Activated naive CD4-positive, alpha-beta T cell treated with anti-CD3 and anti-CD28 coated beads for 36 hours (primary cell): ENCODE measurements at regions not wholly inside any gene's neighbourhood (a gene's known extent, or its start where the extent isn't known, plus 50 kb on each side); places are given as distances from the start of the nearest gene placed in this dataset.
A peak's percentile ranks its signal among the peaks of the same experiment; 100 is the strongest.
"Not testable (repeated sequence)": the region's sequence is repeated elsewhere in the genome, so short reads cannot be mapped to it uniquely, and the experiment has no call there.

ENCODE experiments used
- CTCF ChIA-PET: fragments of 350-600 bp; sonication (Branson Sonifier 250); formaldehyde crosslinking; loops from one replicate; lab custom pipeline; 2021; ENCODE audit warnings: antibody characterized with exemption; lab: Charles Lee
- DNase-seq: peaks from one replicate; pipeline ENCODE4 v3.0.0-alpha.2; 2020
- H3K27ac Mint-ChIP-seq: one replicate; pipeline ENCODE4 v1.8.0; 2021; ENCODE audit warnings: mild to moderate bottlenecking, mixed read lengths
- H3K27me3 Mint-ChIP-seq: one replicate; pipeline ENCODE4 v1.8.0; 2021; ENCODE audit warnings: low read depth, mixed read lengths
- H3K36me3 Mint-ChIP-seq: one replicate; pipeline ENCODE4 v1.8.0; 2021; ENCODE audit warnings: low read depth, mixed read lengths
- H3K4me1 Mint-ChIP-seq: one replicate; pipeline ENCODE4 v1.8.0; 2021; ENCODE audit warnings: low read depth, mixed read lengths
- H3K4me3 Mint-ChIP-seq: one replicate; pipeline ENCODE4 v1.8.0; 2021; ENCODE audit warnings: mild to moderate bottlenecking, moderate library complexity, mixed read lengths
- H3K9me3 Mint-ChIP-seq: one replicate; pipeline ENCODE4 v1.8.0; 2021; ENCODE audit warnings: mixed read lengths
- intact Hi-C: fragments of 100-400 bp; cut with micrococcal nuclease; formaldehyde crosslinking; loops from one replicate; pipeline ENCODE4 v1.15.1; 2023

DNA sequence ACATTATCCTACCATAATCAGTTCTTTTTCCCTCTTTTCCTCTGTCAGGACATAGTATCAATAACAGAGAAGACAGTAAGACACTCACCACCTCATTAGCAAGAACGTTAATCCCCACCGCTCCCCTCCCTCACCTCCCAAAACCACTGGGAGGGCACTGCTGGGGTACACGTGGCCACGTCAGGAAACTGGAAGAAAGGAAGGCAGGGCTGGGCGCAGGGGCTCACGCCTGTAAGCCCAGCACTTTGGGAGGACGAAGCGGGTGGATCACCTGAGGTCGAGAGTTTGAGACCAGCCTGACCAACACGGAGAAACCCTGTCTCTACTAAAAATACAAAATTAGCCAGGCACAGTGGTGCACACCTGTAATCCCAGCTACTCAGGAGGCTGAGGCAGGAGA, 142.3 kb downstream of the OR4M2 start:
- H3K27ac Mint-ChIP-seq, H3K9me3 Mint-ChIP-seq, H3K4me3 Mint-ChIP-seq, H3K27me3 Mint-ChIP-seq, intact Hi-C loops, DNase-seq, H3K36me3 Mint-ChIP-seq: not testable (repeated sequence)
- peaks cover 22% of the 10 kb centered on the region for H3K4me1 Mint-ChIP-seq
- CTCF ChIA-PET, result interaction anchor here (1.4 to 5.5 kb wide), 4 partner anchors 16 to 1867 kb away, joined by 3 to 97 read pairs (median 7); no protein-coding TSS in a partner anchor

DNA sequence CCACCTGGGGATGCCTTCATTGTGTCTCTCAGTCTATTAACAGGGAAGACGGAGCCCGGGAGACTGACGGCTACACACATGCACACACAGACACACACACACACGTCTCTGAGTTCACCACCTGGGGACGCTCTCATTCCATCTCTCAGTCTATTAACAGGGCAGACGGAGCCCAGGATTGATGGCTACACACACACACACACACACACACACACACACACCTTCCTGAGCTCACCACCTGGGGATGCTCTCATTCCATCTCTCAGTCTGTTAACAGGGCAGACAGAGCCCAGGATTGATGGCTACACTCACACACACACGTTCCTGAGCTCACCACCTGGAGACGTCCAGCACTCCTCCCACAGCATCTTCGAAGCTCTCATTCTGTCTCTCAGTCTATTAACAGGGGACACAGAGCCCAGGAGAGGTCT, 143.9 kb downstream of the OR4M2 start:
- peak; percentile 49 for DNase-seq
- Mint-ChIP-seq H3K9me3 (no peaks in the 10 kb centered on the region), H3K36me3 (no peaks in the 10 kb centered on the region), H3K4me1 (peaks cover 22% of the 10 kb centered on the region), H3K4me3 (no peak overlapping the region), H3K27ac (no peak overlapping the region), H3K27me3 (peaks cover 3% of the 10 kb centered on the region)
- intact Hi-C loops, result no loop called here
- CTCF ChIA-PET, result interaction anchor here (0.7 to 5.5 kb wide), 10 partner anchors 10 to 1868 kb away, joined by 3 to 97 read pairs (median 4); no protein-coding TSS in a partner anchor

DNA sequence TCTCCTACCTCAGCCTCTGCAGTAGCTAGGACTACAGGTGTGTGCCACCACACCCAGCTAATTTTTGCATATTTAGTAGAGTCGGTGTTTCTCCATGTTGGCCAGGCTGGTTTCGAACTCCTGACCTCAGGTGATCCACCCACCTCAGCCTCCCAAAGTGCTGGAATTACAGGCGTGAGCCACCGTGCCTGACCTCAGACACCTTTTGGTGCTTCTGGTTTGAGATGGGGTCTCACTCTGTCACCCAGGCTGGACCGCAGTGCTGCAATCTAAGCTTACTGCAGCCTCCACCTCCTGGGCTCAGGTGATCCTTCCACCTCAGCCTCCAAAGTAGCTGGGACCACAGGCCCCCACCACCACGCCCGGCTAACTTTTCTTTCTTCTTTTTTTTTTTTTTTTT, 144.6 kb downstream of the OR4M2 start:
- H3K36me3 Mint-ChIP-seq, H3K4me3 Mint-ChIP-seq, H3K9me3 Mint-ChIP-seq, H3K27me3 Mint-ChIP-seq, H3K27ac Mint-ChIP-seq, DNase-seq, intact Hi-C loops: not testable (repeated sequence)
- H3K4me1 Mint-ChIP-seq, result peaks cover 22% of the 10 kb centered on the region
- CTCF ChIA-PET, result interaction anchor here (0.7 to 5.5 kb wide), 8 partner anchors 9 to 1869 kb away, joined by 3 to 97 read pairs (median 6); no protein-coding TSS in a partner anchor

DNA sequence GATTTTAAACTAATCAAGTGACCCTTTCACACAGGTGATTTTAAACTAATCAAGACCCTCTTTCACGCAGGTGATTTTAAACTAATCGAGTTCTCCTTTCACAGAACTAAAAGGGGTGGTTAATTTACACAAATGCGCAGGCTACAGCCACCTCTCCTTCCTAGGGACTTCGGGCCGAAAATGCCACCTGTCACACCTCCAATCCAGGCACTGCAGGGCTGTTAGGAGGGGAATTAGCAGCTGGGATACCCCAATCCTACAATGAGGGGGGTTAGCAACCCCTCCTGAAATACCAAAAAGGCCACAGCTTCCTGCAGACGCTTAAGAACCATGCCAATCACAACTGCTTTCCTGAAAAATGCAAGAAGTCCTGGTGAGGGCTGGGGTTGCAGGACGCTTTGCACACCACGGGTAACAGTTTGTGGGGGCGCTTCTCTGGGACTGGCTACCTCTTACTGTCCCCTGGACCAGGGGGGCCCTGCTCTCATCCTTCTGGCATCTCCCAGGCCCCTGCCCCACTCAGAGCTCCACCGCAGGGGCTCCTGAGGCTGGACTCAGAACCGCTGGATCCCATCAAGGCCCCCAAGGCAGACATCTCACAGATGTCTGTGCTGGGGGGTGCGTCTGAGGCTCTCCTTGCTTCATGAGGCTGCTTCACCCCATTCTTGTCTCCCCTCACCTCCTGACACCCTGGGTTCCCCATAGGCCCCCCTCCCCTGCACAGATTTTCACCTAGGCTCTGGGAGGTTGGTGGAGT, 145.9 kb downstream of the OR4M2 start:
- H3K27ac Mint-ChIP-seq, result no peak overlapping the region
- peaks cover 3% of the 10 kb centered on the region for H3K27me3 Mint-ChIP-seq
- DNase-seq, result no peak
- H3K36me3 Mint-ChIP-seq, result no peaks in the 10 kb centered on the region
- intact Hi-C loops, result no loop called here
- no peak overlapping the region for H3K4me3 Mint-ChIP-seq
- H3K4me1 Mint-ChIP-seq, result peaks cover 18% of the 10 kb centered on the region
- H3K9me3 Mint-ChIP-seq, result no peaks in the 10 kb centered on the region
- CTCF ChIA-PET, result interaction anchor here (5.5 kb wide), 1 partner anchor 1870 kb away, joined by 97 read pairs; no protein-coding TSS in a partner anchor

DNA sequence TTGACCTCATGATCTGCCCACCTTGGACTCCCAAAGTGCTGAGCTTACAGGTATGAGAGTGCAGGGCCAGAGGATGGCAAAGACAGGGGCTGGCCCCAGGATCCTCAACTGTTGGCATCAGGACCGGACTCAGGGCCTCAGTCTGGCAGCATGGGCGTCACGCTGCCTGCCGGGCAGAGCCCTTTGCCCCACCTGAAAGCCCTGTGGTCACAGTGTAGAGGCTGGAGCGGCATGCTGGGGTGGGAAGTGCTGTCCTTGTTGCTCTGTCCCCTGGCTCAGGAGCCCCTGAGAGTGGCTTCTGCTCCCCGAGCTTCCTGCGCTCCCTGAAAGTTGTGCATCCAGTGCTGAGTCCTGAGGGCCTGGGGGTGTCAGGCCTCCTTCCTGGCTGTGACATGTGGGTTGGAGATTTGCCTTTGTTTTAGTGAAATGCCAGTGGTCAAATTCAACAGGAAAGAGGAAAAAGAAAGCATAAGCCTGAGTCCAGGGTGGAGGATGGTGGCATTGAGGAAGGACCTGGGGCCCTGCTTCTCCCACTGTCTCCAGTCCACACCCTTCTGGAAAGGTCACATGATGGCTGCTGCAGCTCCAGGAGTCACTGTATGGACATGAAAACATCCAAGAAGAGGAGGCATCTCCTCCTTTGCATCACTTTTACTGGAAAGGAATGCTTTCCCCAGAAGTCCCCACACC, 147.2 kb downstream of the OR4M2 start:
- CTCF ChIA-PET, result interaction anchor here (0.6 to 1.6 kb wide), 2 partner anchors 1870 to 1875 kb away, joined by 3 to 5 read pairs; no protein-coding TSS in a partner anchor
- no peak overlapping the region for H3K4me3 Mint-ChIP-seq
- H3K27me3 Mint-ChIP-seq, result peaks cover 3% of the 10 kb centered on the region
- no peaks in the 10 kb centered on the region for H3K36me3 Mint-ChIP-seq
- intact Hi-C loops, result no loop called here
- no peak overlapping the region for H3K27ac Mint-ChIP-seq
- peaks cover 9% of the 10 kb centered on the region for H3K4me1 Mint-ChIP-seq
- no peak for DNase-seq
- no peaks in the 10 kb centered on the region for H3K9me3 Mint-ChIP-seq

DNA sequence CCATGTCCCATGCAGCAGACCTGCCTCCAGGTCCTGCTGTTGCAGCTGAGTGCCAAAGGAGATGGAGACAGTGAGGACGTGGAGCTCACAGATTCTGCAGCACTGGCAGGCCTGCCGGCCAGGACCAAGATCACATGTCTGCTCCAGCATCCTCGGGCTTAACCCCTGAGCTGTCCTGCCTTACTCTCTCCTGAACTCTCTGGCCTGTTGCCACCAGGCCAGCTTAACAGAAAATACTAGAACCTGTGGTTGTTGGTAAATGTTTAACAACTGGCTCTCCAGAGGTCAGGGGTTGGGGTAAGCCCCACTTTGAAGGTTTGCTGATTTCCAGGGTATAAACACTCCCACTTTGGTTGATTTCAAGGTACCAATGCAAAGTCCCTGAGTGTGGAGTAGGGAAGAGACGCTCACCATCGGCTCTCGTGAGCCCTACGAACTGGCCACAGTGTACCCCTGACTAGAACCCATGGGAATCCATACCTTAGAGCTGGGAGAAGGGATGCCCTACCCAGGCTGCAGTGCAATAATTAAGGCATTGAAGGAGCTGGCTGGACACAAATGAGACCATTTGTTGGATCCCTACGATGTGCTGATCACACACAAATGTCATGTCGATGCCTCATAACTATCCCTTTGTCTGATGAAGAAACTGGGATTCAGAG, 147.9 kb downstream of the OR4M2 start:
- intact Hi-C loops, result no loop called here
- CTCF ChIA-PET, result interaction anchor here (1.6 kb wide), 1 partner anchor 1871 kb away, joined by 3 read pairs; no protein-coding TSS in a partner anchor
- H3K27ac Mint-ChIP-seq, result no peak overlapping the region
- no peaks in the 10 kb centered on the region for H3K36me3 Mint-ChIP-seq
- H3K9me3 Mint-ChIP-seq, result peaks cover 2% of the 10 kb centered on the region
- H3K4me1 Mint-ChIP-seq, result peaks cover 5% of the 10 kb centered on the region
- DNase-seq, result no peak
- no peak overlapping the region for H3K4me3 Mint-ChIP-seq
- H3K27me3 Mint-ChIP-seq, result peaks cover 3% of the 10 kb centered on the region

DNA sequence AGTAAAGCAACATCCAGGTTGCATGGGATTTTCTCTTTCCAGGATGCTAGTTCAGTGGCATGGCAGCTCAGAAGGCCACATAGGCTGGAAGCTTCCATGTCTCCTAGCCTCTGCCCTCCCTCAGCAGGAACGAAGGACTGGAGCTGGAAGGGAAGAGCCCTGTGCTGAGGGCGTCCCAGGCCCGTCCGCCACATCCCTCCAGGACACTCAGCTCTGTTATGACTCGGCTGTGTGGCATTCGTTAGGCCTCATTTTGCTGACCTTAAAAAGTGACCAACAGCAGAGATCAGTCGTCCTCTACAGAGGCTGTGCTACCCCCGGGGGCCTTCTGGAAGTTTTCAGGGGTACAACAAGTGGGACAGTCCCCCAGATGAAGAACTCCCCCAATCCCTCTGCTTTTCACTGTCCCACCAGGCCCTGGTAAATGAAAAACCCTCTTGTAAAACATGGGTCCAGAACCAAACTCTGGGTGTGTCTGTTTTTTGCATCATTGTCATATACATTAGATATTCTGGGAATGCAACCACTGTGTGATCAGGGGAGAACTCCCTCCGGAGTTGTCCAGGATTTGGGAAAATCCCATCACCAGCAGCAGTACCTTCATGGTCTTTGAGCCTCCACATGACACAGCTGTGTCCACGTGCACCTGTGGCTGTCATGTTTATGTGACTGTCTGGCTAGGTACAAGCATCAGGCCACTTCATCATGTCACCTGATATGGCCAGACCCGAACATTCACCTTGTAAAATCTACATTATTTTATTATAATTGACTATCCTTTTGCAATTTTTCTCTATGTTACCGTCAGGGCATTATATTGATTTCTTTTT, 149.9 kb downstream of the OR4M2 start:
- Mint-ChIP-seq H3K4me1 (no peaks in the 10 kb centered on the region), H3K9me3 (peaks cover 5% of the 10 kb centered on the region), H3K27ac (no peak overlapping the region), H3K4me3 (no peak overlapping the region), H3K27me3 (peaks cover 3% of the 10 kb centered on the region), H3K36me3 (no peaks in the 10 kb centered on the region)
- intact Hi-C loops, result no loop called here
- CTCF ChIA-PET, result no interaction called here
- DNase-seq, result no peak

DNA sequence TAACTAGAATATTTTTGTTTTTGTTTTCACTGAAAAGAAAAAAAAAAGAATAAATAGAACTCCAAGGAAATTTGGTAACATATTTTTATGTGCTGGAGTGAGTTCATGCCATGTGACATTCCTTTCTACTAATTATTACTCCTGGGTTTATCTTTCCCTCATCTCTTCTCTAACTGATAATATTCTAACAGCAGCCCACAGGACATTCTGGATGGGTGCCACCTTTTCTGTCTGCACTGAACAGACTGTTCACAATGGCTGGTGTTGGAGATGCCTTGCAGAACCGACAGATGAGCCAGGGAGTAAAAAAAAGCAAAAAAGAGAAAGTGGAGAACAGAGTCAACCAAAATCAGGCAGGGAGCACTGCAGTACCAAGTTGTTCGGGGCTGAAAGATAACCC, 151.3 kb downstream of the OR4M2 start:
- Mint-ChIP-seq H3K4me3 (no peak overlapping the region), H3K4me1 (no peaks in the 10 kb centered on the region), H3K27ac (no peak overlapping the region), H3K9me3 (peaks cover 5% of the 10 kb centered on the region), H3K27me3 (peaks cover 3% of the 10 kb centered on the region), H3K36me3 (no peaks in the 10 kb centered on the region)
- DNase-seq, result no peak
- intact Hi-C loops, result no loop called here
- CTCF ChIA-PET, result no interaction called here

DNA sequence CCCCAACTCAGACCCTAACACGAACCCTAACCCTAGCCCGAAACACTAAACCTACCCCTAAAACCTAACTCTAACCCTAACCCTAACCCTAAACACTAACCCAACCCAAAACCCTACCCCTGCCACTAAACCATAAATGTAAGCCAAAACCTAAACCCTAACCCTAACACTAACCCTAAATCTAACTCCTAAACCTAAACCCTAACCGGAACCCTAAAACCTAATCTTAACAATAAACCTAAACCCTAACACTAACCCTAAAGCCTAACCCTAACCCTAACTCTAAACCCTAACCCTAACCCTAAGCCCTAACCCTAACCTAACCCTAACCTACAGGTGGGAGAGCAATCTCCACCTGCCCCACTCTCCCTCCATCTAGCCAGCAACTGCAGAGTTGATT, 152.3 kb downstream of the OR4M2 start:
- Mint-ChIP-seq H3K36me3 (no peaks in the 10 kb centered on the region), H3K4me1 (no peaks in the 10 kb centered on the region), H3K27me3 (peaks cover 3% of the 10 kb centered on the region), H3K4me3 (no peak overlapping the region), H3K27ac (no peak overlapping the region), H3K9me3 (peaks cover 5% of the 10 kb centered on the region)
- CTCF ChIA-PET, result no interaction called here
- no peak for DNase-seq
- intact Hi-C loops, result no loop called here

DNA sequence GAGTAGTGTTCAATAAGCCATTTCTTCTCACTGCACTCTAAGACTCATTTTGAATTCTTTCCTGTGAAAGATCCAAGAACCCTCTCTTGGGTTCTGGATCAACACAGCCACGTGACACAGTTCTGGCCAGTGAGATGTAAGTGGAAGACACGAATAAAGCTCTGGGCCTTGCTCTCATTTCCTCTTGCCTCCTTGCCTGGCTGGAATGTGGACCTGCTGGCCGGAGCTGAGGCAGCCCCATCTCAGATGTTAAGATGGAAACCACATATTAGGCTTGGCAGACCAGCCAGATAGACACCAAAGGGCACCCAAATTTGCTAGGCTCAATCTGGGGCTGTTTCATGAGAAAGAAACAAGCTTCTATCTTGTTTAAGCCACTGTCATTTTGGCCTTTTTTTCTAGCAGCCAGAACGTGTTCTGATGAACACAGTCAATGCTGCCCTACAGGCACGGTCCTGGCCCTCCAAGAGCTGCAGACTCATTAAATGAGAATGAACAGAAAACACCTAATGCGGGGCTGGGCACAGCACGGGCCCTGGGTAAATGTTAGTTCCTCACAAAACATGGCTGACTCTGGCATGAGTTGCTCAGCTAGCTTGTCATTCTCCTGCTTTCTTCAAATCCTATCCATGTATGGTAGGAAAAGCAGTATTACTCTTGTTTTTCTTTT, 155.1 kb downstream of the OR4M2 start:
- DNase-seq, H3K27me3 Mint-ChIP-seq, H3K27ac Mint-ChIP-seq, H3K9me3 Mint-ChIP-seq, intact Hi-C loops, H3K36me3 Mint-ChIP-seq, H3K4me1 Mint-ChIP-seq, H3K4me3 Mint-ChIP-seq, CTCF ChIA-PET: not testable (repeated sequence)

DNA sequence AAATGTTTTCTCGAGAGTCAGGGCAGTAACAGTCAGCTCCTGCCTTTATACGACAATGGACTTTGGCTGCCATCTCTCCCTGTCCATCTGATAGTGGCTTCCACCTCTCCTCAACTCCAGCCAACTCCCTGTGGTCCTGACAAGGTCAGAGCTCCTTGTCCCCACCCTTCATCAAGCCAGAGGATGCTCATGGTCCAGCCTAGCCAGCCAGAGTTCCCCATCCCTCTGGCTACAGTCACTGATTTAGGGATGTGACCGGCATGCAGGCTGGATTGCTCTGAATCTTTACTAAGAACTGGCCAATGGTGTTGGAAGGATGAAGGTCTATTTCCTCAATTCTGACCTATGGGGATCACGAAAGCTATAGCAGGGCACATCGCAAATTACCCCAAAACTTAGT, 156.1 kb downstream of the OR4M2 start:
- CTCF ChIA-PET, result interaction anchor here (0.8 kb wide), 1 partner anchor 13 kb away, joined by 3 read pairs; no protein-coding TSS in a partner anchor
- no peak for DNase-seq
- H3K27ac Mint-ChIP-seq, result no peak overlapping the region

More for the DNA sequence above, 156.1 kb downstream of the OR4M2 start:
- H3K36me3 Mint-ChIP-seq, result no peaks in the 10 kb centered on the region
- H3K9me3 Mint-ChIP-seq, result peaks cover 5% of the 10 kb centered on the region
- intact Hi-C loops, result no loop called here
- H3K4me3 Mint-ChIP-seq, result no peak overlapping the region
- no peaks in the 10 kb centered on the region for H3K27me3 Mint-ChIP-seq
- no peaks in the 10 kb centered on the region for H3K4me1 Mint-ChIP-seq
